ENCODE measurements at regions not wholly inside any gene's neighbourhood (a gene's known extent, or its start where the extent isn't known, plus 50 kb on each side); places are given as distances from the start of the nearest gene placed in this dataset.

GRCh38 chr1:238701024-238701423, 685.3 kb upstream of the CHRM3 start:
- no peak for TF ChIP-seq POLR2A (IDR thresholded peaks at IDR 0.05)
- TF ChIP-seq CTCF (IDR thresholded peaks at IDR 0.05), result no peak
- no peak for TF ChIP-seq POLR2AphosphoS5 (IDR thresholded peaks at IDR 0.05; ENCODE audit: insufficient read depth in 1 of 2, low read depth in 1 of 2)

Measured in vagina (tissue), 2 donors.